Head of caudate nucleus (tissue), 42 donors: ENCODE measurements at regions not wholly inside any gene's neighbourhood (a gene's known extent, or its start where the extent isn't known, plus 50 kb on each side); places are given as distances from the start of the nearest gene placed in this dataset.

Experiments used
- DNase-seq, 42 donors: peaks; one replicate each; pipeline versions ENCODE4 v3.0.0 to v3.0.0-alpha.2; 2020 to 2021; ENCODE audit warnings: mixed read lengths in 7 of 42
- intact Hi-C: fragments of 100-400 bp; cut with DNase I; formaldehyde crosslinking; loops from one replicate; pipeline ENCODE4 v1.15.0; 2022

DNA sequence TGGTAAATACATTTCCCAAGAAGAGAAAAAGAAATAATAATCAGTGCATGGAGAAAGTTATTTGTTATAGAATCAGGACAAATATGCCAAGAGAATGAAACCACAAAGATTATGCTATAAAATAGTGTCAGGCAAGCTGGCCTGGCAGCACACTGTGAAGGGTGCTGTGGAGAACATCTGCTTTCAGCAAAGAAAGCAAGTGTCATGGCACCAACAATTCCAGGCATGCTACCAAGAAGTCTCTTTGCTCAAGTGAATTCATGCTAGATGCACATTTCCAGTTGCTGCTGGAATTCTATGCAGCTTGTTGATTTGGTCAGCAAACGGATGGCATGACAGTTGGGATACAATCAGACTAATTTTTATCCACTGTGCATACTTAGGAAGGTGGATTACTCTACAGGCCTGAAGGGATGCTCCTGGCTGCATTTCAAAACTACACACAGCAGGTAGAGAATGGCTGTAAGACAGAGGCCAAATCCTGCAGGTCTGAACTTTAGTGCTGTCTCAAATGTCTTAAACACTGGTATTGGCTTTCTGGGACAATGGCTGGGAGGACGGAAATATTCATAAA is 154.6 kb upstream of the FAT1 start:
- no peak for DNase-seq
- intact Hi-C loops: no loop called here

DNA sequence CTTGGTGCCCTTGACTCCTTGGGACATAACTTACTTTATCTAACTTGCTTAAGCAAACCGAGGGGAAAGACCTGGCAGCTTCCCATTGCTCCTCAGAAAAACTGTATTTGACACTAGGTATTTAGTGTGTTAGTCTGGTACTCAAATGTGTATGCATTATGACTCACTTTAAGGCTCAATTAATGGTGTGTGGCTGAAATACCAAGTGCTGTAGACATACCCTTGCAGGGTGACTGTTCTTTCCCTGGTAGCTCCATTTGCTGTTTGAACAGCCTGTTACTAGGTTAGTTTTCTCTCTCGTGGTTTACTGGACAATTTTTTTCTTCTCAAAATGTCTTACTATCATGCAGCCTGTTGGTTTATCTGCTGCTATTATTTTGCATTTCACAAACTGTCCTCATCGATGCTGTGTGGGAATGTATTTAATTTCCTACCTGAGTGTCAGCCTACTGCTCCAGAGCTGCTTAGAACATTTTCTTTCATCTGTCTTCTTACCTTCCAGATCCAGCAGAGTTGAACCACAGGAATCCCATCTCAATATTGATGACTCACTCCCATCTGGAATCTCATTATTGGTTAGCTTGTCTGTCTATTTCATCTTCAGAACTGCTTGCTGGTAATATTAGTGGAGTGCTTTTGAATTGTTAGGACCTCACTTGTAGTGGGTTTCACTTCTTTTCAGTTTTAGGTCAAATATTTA is 158.0 kb upstream of the FAT1 start:
- no peak for DNase-seq
- intact Hi-C loops: no loop called here

DNA sequence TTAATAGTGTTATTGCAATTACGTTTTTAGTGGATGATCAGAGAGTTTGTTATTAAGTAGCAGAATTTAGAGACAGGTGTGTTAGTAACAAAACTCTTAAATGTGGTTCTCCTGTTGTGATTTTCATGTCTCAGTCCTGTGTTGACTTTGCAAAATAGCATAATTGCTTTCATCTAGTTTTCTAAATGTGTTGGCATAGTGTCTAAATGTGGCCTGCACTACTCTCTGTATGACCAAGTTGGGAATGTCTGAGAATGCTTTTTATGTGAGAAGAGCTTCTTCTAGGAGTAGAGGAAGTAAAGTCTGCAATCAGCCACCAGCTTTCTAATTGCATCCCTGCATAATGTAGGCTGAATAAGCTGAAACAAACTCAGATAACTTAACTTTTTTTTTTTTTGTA is 158.6 kb upstream of the FAT1 start:
- intact Hi-C loops: no loop called here
- DNase-seq: no peak

DNA sequence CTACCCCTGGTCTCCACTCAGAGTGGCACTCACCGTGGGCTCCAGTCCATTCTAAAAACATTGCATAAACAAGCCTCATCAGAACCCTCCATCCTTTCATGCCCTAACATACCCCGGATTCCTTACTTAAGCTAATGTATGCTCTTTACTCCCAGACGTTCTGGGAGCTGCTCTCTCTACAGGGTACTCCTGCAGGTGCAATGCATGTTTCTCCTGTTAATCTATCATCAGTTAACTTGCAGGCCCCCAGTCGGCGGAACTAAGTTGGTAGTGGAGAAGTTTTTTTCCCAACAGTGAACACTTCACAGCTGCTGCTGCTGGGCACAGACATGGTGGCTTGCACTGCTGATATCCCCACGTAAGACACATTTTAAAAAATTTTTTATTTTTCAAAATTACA is 161.6 kb upstream of the FAT1 start:
- intact Hi-C loops: no loop called here

DNA sequence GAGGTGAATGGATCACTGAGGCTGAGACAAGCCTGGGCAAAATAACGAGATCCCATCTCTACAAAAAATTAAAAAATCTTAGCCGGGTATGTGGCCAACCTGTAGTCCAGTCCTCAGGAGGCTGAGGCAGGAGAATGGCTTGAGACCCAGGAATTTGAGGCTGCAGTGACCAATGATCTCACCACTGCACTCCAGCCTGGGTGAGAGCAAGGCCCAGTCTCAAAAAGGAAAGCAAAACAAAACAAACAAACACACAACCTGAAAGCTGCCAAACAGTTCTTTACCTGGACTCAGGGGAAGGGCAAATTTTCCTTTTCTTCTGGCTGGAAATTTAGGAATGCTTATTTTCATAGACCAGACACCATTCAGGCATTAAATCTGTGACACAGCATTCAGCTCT is 163.1 kb upstream of the FAT1 start:
- intact Hi-C loops: no loop called here
- DNase-seq: no peak

More for the DNA sequence above, 161.6 kb upstream of the FAT1 start:
- no peak for DNase-seq

DNA sequence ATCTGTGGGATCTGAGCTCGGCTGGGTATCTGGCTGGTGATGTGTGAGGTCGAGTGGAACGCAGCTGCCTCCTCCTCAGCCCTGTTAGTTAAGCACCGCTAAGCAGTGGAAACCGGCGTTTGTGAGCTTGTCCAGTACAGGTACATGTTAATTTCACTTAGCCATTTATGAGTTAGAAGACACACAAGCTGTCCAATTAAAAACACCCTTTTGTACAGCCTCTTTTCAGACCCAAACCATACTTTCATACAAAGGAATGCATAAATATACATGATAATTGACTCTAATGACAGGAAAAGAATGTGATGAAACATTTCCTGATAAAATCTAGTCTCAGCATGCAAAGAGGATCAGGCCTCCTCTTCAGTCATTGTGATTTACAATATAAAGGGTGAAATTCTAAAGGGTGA is 163.6 kb upstream of the FAT1 start:
- intact Hi-C loops: no loop called here
- DNase-seq: no peak

DNA sequence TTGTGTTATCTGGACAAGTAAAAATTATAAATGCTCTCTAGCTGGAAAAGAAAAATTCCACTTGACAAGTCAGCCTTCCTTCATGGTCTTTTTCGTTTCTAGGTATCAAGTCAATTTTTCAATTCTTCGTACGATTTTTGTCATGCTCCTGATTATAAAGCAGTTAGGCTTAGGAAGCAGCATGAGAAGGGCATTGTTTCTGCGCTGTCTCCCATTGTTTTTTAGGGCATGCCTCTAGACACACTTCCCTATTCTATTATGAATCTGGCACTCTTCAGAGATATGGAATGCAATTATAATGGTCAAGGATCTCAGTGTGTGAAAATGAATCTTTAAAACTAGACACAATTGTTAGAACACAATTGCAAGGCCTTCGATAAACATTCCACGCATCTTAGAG is 164.1 kb upstream of the FAT1 start:
- intact Hi-C loops: no loop called here
- DNase-seq: no peak

DNA sequence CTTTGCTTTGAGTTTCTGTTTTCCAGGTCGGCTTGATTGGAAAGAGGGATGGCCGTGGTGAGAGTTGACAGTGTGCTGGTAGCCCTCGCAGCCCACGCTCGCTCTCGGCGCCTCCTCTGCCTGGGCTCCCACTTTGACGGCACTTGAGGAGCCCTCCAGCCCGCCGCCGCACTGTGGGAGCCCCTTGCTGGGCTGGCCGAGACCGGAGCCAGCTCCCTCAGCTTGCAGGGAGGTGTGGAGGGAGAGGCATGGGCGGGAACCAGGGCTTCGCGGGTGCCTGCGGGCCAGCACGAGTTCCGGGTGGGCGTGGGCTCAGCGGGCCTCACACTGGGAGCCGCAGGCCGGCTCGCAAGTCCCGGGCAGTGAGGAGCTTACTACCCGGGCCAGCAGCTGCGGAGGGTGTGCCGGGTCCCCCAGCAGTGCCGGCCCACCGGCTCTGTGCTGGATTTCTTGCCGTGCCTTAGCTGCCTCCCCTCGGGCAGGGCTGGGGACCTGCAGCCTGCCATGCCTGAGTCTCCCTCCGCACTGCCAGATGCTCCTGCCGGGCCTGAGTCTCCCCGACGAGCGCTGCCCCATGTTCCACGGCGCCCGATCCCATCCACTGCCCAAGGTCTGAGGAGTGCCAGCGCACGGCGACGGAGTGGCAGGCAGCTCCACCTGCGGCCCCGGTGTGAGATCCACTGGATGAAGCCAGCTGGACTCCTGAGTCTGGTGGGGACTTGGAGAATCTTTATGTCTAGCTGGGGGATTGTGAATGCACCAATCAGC is 166.4 kb upstream of the FAT1 start:
- intact Hi-C loops: no loop called here
- DNase-seq: no peak

DNA sequence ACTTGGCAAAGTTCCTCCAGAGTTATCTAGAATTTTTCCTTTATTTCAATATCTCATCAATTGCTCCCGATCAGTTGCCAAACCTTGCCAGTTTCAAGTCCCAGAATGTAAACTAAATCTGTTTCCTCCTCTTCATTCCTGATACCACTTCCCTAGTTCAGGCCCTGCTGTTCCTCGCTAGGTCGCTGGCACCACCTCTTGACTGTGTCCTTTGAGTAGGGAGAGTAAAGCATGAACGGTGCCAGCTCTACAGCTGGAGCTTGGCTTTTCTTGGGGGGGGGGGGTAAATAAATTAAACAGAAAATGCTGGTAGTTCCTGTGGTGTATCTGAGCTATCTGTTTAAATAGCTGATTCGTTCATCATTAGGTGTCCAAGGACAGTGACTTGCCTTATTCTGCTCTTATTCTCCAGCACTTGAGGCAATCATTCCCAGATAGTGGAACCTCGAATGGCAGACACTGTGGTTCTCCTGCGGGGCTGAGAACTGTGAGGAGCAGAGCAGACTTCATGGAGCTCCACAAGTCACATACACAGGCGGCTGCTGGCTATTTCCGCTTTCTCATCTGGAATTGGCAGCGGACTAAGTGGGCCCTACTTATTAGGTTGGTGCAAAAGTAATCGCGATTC is 168.3 kb upstream of the FAT1 start:
- DNase-seq: no peak
- intact Hi-C loops: no loop called here

DNA sequence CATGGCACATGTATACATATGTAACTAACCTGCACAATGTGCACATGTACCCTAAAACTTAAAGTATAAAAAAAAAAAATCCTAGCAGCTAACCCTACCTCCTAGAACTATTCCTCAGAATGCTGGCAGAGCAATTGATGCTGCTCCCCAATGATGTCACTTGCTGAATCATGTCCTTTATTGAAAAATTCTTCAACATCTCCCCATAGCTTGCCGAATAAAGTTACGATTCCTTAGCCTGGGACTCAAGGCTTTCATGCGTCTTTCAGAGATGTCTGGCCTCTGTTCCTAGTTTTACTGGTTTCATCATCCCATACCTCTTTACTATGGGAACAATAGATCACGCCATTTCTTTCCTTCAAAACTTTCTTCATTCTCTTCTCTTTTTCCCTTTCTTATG is 174.7 kb upstream of the FAT1 start:
- intact Hi-C loops: no loop called here
- no peak for DNase-seq

DNA sequence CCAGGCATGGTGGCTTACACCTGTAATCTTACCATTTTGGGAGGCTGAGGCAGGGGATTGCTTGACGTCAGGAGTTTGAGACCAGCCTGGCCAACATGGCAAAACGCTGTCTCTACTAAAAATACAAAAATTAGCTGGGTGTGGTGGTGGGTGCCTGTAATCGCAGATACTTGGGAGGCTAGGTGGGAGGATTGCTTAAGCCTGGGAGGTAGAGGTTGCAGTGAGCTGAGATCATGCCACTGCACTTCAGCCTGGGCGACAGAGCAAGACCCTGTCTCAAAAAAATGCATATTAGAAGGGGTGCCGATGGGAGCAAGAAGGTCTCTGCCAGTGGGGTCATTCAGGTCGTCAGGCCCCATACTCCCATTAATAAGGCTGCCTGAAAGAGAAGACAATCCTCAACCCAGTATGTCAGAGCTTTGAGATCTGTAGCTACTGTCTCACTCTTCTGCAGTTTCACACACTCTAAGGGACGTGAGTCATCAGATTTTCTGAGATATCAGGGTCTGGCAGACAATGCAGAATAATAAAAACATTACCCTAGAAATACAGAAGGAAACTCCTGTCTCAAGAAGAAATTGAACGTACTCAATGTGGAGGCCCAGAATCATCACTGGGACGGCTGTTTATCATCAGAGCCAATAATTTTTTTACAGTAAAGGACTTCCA is 176.7 kb upstream of the FAT1 start:
- intact Hi-C loops: no loop called here
- no peak for DNase-seq

DNA sequence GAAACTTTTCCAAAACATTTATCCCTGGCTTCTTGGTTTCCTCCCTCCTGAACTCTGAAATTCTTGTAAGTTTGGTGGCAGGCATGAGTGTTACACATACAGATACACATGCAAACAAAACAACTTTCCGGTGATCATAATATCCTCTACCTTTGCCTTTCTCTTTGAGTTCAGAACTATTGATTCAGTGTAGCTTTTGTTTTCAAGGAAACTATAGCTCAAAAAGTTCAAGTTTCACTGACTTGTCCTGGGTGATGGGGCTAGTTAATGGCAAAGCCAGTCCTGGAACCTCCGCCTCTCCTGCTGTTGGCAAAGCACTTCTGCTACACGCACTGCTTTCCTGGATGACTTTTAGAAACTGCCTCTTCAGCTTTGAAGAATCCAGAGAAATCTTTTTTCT is 177.3 kb upstream of the FAT1 start:
- intact Hi-C loops: no loop called here

DNA sequence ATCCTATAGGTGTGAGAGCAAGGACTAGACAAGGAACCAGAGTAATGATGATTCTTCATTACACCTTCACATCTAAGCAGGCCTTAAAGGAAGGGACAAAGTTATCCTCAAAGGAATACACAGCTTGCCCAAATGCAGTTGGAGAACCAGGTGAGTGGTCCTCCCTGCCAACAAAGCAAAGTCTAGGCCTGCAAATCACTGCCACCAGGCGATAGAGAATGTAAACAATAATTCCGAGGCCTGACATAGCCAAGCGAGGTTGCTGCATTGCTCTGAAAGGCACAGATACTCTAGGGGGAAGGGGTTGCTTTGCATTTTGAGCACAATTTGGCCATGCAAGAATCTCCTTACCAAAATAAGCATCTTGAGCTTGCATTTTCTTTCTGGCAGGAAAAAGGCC is 178.2 kb upstream of the FAT1 start:
- intact Hi-C loops: no loop called here
- no peak for DNase-seq

More for the DNA sequence above, 177.3 kb upstream of the FAT1 start:
- no peak for DNase-seq

DNA sequence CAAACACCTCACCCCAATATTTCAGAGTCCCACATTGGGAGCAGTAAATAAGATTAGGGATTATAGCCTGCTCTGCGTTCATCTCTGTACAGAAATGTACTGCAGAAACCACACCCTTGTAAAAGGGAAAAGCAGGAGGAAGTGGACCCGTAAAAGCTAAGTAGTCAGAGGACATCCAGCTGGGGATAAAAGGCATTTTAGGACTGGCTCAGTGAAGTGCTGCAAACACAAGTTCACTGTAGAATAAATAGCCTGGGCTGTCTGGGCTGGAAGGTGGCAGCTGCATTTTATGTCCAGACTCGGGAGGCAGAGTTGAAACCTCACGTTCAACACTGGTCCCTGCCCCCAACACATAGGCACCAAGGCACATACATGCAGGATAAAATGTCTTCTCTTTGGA is 178.7 kb upstream of the FAT1 start:
- intact Hi-C loops: no loop called here
- no peak for DNase-seq

DNA sequence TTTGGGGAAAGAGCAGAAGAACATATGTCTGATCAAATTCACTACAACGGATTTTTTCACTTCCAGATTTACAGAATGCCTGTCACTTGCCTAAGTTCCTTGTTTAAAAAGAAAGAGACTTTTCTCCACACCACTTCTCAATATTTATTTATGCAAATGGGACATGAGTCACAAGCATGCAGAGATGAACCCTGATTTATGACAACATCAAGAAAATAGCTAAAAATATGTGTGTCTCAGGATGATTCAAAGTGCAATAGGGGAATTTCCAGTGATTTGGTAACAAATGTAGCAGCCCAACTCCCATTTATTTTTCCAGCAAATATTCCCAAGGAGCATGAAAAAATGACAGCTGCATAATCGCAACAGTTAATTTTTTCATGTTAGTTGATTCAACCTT is 180.4 kb upstream of the FAT1 start:
- DNase-seq: no peak
- intact Hi-C loops: no loop called here

DNA sequence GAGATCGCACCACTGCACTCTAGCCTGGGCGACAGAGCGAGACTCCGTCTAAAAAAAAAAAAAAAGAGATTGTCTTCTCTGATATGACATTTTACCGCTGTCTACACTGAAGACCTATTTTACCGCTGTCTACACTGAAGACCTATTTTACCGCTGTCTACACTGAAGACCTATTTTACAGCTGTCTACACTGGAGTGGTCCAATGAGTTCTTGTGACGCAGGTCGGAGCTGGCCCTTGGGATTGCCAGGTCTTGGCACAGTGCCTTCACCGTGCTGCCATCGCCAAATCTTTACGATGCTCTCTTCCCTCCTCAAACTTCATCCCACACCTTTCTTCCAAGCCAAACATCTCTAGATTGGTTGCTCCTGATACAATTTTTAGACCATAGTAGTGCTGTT is 183.1 kb upstream of the FAT1 start:
- DNase-seq: no peak
- intact Hi-C loops: no loop called here

DNA sequence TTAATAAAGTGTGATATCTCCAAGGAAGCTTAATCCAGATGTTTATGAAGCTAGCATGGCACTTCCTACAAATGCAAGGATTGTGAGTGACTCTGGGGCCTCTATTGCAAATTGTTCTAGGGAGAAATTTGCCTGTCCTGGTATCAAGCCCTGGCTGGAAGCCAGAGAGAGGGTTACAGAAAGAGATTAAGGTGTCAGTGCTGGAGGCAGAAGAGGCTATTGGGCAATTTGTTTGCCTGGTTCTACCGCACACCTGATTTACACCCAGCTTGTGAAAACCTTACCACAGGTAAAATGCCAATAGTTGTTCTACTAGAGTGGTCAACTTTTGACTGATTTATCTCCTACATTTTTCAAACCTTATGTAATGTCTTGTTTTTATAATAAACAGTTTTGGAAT is 186.7 kb upstream of the FAT1 start:
- intact Hi-C loops: no loop called here
- no peak for DNase-seq

DNA sequence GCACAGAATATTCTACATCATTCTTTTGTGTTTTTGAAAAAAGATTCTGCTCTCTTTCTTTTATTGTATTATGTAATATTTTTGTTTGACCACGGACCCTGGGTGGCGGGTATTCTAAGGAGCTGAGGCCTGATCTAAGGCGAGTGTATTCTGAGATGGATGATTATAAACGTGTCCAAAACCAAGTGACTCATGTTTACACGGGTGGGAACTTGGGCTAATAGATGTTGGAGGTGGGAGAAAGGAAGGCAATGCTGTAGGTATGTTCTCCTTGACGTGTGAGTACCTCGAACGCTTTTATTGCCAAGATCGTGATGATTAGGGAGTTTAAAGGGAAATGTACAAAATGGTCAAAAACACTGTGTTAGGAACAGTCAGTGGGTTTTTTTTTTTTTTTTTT is 188.9 kb upstream of the FAT1 start:
- intact Hi-C loops: no loop called here
- DNase-seq: no peak

DNA sequence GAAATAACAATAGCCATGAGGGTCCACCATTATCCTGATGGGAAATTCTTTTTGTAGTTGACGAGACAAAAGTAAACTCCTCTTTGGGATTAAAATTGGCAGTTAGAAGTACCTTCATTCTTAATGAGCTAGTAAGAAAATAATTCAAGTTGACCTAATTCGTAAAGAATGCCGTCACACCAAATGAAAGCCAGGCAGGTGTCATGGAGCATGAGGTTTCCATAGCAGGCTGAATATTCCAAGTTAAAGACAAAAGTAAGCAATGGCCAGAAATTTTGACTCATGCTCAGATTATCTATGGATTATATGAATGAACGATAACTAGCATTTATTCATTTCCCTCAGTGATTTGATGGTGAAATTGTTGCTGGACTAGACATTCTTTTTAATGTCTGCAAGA is 192.2 kb upstream of the FAT1 start:
- DNase-seq: no peak
- intact Hi-C loops: no loop called here

DNA sequence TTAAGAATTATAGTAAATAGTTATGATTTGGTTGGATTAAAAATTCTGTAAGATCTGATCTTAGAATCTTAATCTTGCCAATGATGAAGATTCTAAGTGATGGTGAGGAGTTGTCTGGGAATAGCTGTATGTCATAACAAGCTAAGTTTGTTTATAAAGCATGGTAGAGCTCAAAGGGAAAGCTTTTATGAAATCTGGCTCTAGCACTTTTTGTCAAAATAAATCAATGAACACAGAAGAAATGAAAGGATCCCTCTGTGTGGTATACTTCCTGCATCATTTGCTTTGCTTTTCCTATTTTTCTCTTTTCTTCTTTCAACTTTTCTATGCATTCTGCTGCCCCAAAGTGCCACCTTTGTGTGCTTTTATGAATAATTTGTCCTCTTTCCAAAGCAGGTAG is 193.5 kb upstream of the FAT1 start:
- intact Hi-C loops: no loop called here

More for the DNA sequence above, 193.5 kb upstream of the FAT1 start:
- DNase-seq: no peak
